ENCODE measurements at regions not wholly inside any gene's neighbourhood (a gene's known extent, or its start where the extent isn't known, plus 50 kb on each side); places are given as distances from the start of the nearest gene placed in this dataset.

DNA sequence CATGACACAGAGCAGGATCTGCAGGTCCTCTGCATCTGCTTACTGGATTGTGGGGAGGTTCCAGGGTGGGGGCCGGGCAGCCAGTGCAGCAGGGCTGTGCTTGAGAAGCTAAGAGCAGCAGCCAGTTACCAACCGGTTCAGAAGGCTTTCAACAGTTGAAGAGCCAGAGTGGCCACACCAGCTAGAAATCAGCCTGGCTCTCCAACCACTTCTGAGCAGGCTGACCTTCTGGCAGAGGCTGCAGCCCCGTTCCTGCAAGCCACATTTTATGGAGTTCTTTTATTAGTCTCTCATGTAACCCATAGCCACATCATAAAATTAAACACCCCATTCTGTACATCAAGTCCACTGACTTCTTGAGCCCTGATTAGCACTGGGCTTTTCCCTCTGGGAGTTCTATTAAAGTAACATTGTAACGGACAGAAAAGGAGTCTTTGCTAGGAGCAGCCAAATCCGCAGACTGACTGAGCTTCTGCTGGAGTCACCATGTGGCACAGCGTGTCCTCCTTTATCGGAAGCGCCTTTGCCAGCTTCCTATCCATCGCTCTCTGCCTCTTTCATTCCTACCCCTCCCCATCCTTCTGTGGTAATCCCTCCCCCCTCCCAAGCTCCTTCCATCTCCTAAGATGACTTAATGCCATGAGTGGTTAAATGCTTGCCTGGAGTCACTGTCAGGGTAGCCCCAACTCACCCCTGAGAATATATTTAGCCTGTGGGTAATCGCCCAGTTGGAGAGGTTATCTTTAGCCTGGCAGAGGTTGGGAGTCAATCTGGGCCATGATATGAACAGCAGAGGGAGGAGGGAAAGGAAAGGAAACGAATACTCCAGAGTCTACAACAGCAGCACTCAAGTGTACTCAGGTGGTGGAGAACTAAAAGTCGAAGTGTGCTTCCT lies 138.5 kb upstream of the HES1 start:
- TF ChIP-seq, protein P1, sequence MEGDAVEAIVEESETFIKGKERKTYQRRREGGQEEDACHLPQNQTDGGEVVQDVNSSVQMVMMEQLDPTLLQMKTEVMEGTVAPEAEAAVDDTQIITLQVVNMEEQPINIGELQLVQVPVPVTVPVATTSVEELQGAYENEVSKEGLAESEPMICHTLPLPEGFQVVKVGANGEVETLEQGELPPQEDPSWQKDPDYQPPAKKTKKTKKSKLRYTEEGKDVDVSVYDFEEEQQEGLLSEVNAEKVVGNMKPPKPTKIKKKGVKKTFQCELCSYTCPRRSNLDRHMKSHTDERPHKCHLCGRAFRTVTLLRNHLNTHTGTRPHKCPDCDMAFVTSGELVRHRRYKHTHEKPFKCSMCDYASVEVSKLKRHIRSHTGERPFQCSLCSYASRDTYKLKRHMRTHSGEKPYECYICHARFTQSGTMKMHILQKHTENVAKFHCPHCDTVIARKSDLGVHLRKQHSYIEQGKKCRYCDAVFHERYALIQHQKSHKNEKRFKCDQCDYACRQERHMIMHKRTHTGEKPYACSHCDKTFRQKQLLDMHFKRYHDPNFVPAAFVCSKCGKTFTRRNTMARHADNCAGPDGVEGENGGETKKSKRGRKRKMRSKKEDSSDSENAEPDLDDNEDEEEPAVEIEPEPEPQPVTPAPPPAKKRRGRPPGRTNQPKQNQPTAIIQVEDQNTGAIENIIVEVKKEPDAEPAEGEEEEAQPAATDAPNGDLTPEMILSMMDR (conservative IDR thresholded peaks at IDR 0.05; ENCODE audit: control insufficient read depth, insufficient read depth, low read depth, low read length) = no peak

DNA sequence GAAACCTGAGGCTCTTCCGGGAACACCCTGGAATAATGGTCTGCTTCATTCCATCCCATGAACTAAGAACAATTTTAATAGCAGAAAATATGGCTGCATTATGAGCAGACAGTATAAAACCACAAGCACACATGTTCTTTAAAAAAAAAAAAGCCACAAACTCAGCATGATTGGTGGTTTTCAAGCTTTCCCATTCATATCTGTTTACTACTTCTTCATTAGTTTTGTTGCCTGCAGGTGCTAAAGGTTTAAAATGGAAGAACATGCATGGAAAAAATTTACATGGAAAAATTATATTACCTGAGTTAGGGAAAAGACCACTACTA lies 137.9 kb upstream of the HES1 start:
- TF ChIP-seq, protein P1 (conservative IDR thresholded peaks at IDR 0.05; ENCODE audit: control insufficient read depth, insufficient read depth, low read depth, low read length) = no peak
- DNase-seq (ENCODE audit: low read depth) = no peak
- H3K4me3 ChIP-seq (ENCODE audit: control insufficient read depth, low read depth, low read length) = no peak overlapping the region

More for the DNA sequence above, 138.5 kb upstream of the HES1 start:
- no peak for DNase-seq (ENCODE audit: low read depth)
- no peak overlapping the region for H3K4me3 ChIP-seq (ENCODE audit: control insufficient read depth, low read depth, low read length)

DNA sequence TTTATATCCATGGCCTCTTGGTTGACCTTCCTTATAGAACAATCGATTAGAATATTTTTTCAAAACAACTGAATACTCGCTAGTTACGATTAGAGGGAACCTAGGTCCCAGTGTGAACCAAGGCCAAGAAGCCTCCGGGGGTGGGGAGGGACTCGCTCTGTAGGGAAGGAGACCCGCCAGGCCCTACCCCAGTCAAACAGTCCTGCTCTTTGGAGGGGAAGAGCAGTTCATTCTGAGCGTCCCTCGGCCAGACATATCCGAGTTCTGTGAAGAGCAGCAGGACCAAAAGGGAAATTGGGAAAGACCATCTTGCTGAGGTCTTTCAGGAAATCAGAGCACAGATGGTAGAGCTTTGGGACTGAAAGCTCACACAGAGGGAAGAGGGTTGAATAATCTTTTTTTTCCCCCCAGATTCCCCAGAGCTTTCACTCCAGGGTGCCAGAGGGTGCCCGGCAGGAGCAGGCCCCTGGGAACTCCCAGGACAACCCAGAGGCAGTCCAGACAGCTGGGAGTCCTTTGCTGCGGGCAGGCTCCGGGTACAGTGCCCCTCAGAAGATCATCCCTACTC lies 137.2 kb upstream of the HES1 start:
- no peak overlapping the region for H3K4me3 ChIP-seq (ENCODE audit: control insufficient read depth, low read depth, low read length)
- TF ChIP-seq, protein P1 (conservative IDR thresholded peaks at IDR 0.05; ENCODE audit: control insufficient read depth, insufficient read depth, low read depth, low read length) = no peak
- no peak for DNase-seq (ENCODE audit: low read depth)

DNA sequence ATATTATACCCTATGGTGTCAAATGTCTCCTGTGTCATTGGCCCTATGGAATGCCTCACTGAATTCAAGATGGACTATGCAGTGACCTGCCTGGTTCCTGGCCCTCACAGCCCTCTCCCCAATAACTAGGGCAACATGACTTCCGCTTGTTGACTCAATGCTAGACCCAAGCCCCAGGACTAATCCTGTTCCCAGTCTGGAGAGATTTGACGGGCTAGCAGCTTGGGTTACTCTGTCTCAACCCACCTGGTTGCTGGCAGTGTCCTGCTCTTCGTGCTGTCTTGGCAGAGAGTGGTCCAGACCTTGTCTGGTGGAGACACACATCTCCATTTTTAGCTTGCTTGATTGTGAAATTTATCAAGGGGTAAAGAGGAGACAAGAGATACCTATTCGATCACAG lies 135.8 kb upstream of the HES1 start:
- TF ChIP-seq, protein P1 (conservative IDR thresholded peaks at IDR 0.05; ENCODE audit: control insufficient read depth, insufficient read depth, low read depth, low read length) = no peak
- DNase-seq (ENCODE audit: low read depth) = no peak
- no peak overlapping the region for H3K4me3 ChIP-seq (ENCODE audit: control insufficient read depth, low read depth, low read length)

DNA sequence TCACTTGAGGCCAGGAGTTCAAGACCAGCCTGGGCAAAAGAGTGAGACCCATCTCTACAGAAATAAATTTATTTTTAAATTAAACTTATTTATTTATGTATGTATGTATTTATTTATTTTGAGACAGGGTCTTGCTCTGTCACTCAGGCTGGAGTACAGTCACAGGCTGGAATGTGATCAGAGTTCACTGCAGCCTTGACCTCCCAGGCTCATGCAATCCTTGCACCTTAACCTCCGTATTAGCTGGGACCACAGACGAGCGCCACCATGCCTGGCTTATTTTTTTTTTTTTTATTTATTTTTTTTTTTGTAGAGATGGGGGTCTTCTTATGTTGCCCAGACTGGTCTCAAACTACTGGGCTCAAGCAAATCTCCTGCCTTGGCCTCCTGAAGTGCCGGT lies 135.2 kb upstream of the HES1 start:
- no peak overlapping the region for H3K4me3 ChIP-seq (ENCODE audit: control insufficient read depth, low read depth, low read length)
- TF ChIP-seq, protein P1 (conservative IDR thresholded peaks at IDR 0.05; ENCODE audit: control insufficient read depth, insufficient read depth, low read depth, low read length) = no peak
- no peak for DNase-seq (ENCODE audit: low read depth)

DNA sequence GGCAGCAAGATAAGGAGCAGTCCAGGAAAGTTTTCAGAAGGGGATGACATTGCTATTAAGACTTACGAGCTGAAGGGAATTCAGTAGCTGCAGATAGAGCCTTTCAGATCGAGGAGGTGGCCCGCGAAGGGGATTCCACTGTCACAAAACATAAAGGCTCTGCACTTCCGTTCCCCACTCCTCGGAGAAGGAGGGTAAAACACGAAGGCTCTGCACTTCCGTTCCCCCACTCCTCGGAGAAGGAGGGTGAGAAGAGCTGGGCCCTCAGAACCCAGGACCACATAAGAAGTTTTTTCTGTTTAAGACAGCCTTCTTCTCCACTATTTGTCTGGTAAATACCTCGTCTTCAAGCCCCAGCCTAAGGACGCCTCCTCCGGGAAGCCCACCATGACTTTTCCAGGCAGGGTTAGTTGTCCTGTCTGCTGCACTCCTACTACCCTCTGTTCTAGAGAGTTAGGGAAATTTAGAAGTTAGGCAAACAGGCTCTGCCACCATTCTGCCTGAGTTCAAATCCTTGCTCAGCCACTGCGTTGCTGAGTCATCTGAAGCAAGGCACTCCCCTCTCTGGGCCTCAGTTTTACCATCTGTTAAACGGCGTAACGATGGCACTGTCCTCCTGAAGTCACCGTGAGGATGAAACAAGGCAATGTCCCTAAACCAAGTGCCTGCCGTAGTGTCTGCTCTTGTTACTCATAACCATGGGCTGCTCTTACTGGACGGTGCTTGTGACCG lies 134.1 kb upstream of the HES1 start:
- TF ChIP-seq, protein P1 (conservative IDR thresholded peaks at IDR 0.05; ENCODE audit: control insufficient read depth, insufficient read depth, low read depth, low read length) = no peak
- H3K4me3 ChIP-seq (ENCODE audit: control insufficient read depth, low read depth, low read length) = no peak overlapping the region
- DNase-seq (ENCODE audit: low read depth) = no peak

Data from fibroblast of mammary gland (primary cell).